ENCODE measurements at regions not wholly inside any gene's neighbourhood (a gene's known extent, or its start where the extent isn't known, plus 50 kb on each side); places are given as distances from the start of the nearest gene placed in this dataset.

DNA sequence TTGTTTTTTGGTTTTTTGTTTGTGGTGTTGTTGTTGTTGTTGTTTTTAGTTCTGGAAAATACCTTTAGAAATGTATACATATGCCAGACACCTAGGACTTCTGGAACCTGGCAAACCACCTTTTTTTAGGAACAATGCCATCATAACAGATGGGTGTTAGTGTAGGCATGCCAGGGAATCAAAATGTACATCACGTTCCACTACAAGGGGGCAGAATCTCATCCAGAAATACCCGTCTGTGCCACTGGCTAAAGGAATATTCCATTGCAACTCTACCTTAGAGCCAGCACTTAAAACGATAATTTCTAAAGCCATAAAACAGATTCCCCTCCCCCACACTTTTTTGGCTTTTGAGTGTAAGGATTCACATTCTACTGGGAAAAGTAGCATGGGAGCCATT is 239.8 kb downstream of the ETV1 start:
- TF ChIP-seq, protein P1, sequence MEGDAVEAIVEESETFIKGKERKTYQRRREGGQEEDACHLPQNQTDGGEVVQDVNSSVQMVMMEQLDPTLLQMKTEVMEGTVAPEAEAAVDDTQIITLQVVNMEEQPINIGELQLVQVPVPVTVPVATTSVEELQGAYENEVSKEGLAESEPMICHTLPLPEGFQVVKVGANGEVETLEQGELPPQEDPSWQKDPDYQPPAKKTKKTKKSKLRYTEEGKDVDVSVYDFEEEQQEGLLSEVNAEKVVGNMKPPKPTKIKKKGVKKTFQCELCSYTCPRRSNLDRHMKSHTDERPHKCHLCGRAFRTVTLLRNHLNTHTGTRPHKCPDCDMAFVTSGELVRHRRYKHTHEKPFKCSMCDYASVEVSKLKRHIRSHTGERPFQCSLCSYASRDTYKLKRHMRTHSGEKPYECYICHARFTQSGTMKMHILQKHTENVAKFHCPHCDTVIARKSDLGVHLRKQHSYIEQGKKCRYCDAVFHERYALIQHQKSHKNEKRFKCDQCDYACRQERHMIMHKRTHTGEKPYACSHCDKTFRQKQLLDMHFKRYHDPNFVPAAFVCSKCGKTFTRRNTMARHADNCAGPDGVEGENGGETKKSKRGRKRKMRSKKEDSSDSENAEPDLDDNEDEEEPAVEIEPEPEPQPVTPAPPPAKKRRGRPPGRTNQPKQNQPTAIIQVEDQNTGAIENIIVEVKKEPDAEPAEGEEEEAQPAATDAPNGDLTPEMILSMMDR (IDR thresholded peaks at IDR 0.05; ENCODE audit: insufficient read depth, low read length, poor library complexity, severe bottlenecking): no peak
- no peak for TF ChIP-seq EZH2phosphoT487 (conservative IDR thresholded peaks at IDR 0.05; ENCODE audit: low read length)

Measured in SU-DHL-6 (cell line).